HG03439 (cell line): ENCODE measurements at regions not wholly inside any gene's neighbourhood (a gene's known extent, or its start where the extent isn't known, plus 50 kb on each side); places are given as distances from the start of the nearest gene placed in this dataset.
"Not testable (repeated sequence)": the region's sequence is repeated elsewhere in the genome, so short reads cannot be mapped to it uniquely, and the experiment has no call there.

Experiments
- ATAC-seq: cut with Tn5 transposase; IDR thresholded peaks from one replicate; pipeline ENCODE4 v1.9.1; 2021; ENCODE audit warnings: mild to moderate bottlenecking, moderate library complexity; ENCODE audit not compliant: unreplicated experiment

DNA sequence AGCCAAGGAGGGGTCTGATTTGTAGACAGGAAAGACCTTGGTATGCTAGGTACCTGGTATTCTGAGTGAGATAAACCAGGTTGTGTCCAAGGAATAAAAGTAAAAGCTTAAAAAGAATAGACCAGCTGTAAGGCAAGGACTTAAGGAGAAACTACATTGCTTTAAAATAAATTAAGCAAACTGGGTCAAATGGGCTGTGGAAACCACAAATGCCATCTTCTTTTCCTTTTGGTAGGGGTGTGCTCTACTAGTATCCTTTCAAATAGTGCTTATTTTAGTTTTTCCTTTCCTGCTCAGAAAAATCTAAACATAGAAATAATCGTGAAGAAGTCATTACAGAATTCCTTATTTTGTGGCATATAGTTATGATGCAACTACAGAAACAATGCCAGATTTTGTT lies 138.6 kb upstream of the KLF12 start:
- ATAC-seq = no peak

DNA sequence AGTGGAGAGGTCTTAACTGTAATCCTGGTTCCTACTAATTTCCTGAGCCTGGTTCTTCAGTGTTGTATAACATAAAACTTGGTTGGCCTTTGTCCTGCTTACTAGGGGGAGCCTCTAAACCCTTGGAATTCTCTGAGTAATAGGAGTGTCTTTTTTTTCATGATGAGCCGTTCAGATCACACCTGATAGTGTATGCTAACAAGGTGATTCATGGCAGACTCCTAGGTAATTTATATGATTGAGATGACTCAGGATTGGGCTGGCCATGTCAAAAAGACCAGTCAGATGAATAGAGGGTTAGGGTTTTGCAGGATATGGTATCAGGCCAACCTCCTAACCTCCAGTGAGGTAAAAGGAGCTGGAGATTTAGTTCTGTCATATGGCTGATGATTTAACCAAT lies 135.8 kb upstream of the KLF12 start:
- ATAC-seq = no peak

DNA sequence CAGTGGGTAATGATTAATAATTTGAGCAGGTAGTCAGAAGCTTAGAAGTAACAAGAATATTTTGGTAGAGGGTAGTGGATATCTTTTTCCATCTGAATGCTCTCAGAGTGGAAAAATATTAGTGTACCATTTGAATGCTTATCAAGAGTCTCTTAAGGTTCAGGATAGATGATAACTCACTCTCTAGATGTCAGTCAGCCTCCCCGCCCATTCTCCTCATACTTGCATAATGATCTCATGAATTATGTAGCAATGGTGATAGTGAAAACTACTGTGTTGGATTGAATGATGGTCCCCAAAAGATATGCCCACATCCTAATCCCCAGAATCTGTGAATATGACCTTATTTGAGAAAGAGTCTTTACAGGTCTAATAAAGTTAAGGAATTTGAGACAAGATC lies 132.7 kb upstream of the KLF12 start:
- ATAC-seq = no peak

DNA sequence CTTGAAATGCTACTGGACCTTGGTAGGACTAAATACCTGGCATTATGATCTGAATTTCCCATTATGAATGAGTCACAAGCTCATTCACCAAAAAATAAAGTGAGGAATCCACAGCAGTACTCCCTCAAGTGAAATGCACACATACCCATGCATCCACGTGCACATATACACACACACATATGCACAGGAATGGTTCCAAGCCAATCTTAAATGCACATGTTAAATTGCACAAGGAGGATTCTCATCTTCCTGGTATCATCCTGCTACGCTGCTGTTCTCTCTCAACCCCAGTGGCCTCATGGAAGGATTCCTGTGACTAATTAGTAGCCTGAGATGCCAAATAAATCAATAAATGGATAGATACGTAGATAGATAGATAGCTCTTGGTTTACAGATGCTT lies 132.1 kb upstream of the KLF12 start:
- ATAC-seq = no peak

DNA sequence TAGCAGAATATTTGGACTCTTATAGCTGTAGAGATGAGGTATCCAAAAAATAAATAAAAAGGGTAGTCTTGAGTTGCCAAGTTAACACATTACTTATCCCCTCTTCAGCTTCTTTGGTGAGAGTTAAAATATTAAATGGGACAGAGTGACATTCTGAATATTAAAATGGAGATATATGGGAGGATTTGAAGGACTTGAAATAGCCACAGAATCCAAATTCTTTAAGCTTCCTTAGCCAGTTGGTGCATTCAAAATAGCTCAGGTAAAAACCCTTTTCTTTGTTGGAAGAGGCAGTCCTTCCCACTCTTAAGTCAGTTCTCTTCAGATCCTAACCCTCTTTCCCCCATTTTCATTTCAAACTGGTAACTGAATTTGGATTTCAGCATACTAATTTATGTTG lies 130.1 kb upstream of the KLF12 start:
- ATAC-seq = no peak

DNA sequence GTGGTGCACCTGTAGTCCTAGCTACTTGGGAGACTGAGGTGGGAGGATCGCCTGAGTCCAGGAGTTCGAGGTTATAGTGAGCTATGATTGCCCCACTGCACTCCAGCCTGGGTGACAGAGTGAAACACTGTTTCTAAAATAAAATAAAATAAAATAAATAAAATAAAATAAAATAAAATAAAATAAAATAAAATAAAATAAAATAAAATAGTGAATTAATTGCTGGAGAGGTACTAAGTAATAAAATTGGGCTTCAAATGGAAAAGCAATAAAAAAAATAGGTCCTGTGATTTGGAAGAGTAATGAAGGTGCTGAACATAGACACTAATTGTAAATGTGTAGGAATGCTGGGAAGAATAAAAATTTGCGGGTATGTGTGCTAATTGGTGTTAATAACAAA lies 126.2 kb upstream of the KLF12 start:
- ATAC-seq = not testable (repeated sequence)

DNA sequence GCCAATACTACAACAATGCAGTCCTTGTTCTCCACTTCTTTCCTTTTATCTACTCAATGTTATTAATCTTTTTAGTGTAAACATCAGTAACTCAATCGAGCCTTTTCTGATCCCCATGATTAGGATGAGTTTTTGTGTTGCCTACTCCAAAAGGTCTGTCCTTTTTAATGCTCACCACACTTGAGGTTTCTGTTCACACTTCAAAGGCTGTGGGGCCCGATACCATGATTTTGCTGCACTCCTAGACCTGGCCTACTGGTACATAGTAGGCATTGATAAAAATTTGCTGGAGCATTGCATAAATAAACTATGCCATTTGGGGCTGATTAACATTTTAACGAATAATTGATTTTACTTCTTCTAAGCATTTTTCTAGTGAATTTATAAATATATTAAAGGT lies 125.4 kb upstream of the KLF12 start:
- no peak for ATAC-seq

DNA sequence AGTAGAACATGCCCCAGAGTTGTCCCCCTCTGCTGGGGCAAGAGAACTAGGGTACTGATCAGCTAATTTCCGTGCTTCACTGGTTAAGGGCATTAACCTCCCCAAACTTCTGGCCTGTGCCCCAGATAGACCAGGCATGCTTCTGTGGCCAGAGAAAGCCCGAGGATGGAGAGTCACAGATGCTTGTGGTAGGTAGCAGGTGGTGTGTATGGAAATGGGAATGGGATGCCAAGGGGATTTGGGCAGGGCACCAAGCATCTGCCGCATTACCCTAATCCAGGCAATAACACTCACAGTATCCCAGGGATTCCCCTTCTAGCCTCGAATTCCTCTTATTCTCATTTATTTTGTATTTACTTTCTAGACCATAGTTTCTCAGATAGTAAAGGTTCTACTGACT lies 124.8 kb upstream of the KLF12 start:
- ATAC-seq = no peak

DNA sequence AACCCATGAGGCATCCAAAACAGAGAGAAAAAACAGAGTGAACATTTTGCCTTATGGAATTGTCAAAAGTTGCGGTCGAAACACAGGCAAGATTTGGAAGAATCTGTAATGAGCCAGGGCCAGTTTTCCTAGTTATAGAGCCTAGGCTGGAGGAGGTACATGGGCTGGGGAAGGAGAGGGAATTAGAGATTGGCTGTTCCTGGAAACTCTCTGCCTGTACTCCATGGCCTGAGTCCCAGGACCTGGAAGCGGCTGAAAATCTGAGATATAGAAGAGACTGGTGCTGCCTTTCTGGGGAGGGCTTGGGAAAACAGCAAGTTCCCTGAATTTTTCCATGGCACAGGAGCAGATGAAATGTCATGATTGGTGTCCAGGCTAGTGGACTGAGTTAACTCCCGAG lies 122.8 kb upstream of the KLF12 start:
- no peak for ATAC-seq

DNA sequence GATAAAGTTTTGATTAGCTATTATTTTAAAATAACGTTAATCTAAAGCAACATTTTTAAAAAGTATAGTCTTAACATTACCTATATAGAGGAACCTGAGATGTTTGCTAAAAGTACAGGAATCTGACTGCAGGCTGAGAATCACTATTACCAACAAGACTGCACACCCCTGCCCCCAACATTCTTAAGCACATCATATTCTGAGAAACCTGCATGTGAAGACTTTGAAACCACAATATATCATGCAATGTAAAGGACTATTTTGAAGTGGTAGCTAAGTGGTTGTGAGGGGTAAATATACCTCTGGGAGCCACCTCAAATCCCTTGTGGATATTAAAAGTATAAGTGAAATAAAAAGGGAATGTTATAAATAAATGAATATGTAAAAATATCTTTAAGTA lies 119.0 kb upstream of the KLF12 start:
- ATAC-seq = no peak

DNA sequence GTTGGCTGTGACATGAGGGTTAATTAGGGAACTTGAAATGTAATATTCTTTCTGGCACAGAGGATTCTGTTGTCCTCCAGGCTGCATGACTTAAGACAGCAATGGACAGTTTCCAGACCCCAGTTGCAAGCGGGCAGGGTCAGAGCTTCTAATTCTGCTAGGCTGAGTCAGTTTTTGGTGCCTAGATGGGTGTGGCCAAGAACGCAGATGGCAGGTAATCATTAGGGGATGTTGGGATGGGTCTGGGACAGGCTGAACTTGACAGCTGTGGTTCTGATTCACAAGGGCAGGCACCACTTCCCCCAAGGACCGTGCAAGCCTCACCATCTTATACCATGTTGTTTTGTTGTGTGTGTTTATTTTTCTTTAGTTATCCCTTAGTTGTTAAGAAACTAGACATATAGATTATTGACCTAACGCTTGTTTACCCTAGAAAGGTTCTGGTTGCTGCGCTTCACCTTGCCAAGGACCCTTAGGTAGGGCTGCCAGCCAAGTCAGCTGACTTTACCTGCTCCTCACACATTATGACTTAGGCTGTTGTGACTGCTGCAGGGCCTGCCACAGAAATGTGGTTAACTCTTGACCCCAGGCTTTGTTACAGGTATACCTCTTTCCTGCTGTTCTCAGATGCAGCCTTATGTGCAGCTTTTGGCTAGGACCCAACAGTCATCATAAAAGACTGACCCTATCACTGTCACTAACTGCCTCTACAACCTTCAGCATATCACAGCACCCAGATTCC lies 117.7 kb upstream of the KLF12 start:
- no peak for ATAC-seq

DNA sequence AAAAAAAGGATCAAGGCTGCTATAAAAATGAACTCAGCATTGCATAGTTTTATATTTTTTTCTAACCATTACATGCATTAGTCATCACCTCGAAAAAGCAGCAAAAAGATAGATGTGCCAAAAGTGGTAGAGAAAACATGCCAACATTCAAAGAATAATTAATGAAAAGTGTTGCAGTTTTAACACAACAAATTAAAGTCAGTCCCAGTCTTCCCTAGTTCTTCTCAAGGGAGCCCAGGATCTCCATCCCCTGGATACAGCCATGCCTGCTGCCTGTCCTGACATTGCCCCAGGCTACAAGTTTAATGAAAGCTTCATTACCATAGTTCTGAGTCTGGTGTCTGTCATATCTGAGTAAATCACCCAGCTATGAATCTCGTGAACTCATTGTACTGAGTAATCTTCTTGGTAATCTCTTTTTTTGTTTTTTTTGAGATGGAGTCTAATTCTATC lies 116.6 kb upstream of the KLF12 start:
- ATAC-seq = no peak

DNA sequence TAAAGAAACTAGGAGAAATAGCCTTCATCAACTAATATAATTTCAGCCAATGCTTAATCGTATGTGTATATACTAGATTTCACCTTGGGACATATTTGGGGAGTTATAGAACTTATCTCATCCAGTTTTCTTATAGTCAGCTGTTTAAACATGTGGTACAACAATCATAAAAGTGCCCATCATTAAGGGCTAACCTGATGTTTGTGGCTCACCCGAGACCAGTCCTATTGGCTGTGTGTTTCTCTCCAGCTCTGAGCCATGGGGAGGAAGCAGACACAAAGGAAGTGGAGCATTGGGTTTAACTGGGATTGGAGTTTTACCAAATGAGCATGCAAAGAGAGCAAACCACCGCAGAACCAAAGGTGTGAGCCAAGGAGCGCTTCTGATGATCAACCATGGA lies 114.3 kb upstream of the KLF12 start:
- no peak for ATAC-seq

DNA sequence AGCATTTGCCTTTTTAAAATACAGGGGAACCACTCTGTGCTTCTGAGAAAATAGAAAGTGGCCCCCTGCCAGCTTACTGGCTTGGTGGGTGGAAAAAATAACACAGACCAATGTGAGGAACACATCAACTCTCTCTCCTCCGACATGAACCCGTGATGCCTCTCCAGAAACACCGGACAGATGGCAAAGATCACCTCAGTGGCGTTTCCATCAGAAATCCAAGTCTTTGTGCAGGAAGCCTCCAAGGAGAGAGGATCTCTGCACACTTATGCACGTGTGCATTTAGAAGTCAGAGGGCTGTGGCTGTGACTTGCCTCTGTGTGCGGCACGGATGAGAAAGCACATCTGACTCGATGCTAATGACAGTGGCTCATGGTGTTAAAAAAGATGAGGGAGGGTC lies 112.3 kb upstream of the KLF12 start:
- ATAC-seq = no peak

DNA sequence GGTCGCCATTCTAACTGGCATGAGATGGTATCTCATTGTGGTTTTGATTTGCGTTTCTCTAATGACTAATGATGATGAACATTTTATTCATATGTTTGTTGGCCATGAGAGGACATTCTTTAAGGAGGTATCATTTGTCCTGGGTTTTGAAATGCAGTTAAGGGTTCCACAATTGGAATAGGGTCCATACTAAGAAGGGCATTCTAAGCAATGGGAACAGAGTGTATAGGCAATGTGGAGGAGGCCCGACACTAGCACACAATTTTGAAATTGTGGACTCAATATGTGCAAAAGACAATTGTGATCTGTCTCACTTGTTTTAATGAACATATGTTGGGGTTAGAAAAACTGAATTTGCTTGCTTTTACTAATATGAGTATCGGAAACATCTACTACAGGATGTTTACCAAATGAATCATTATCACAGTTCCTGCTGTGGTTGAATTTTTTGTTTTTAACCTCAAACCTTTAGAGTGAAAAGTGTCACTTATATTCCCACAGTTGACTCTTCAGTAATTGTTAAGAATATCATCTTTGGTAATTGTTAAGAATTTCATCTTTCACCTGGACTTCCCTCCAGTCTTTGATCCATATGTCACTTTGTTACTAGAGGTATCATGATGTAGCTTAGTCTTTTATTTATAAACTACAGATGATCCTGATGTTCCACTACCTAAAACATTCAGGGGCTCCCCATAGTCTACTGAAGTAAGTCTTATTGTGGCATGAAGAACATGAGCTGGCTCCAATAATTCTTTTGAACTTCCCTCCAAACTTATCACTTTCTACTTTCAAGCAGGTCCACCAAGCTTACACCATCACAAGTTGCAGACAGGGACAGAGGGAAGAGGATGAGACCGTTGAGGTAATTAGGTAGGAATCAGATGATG lies 109.7 kb upstream of the KLF12 start:
- ATAC-seq = no peak

DNA sequence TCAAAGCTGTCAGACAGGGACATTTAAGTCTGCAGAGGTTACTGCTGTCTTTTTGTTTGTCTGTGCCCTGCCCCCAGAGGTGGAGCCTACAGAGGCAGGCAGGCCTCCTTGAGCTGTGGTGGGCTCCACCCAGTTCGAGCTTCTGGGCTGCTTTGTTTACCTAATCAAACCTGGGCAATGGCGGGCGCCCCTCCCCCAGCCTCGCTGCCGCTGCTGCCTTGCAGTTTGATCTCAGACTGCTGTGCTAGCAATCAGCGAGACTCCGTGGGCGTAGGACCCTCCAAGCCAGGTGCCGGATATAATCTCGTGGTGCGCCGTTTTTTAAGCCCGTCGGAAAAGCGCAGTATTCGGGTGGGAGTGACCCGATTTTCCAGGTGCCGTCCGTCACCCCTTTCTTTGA lies 107.1 kb upstream of the KLF12 start:
- not testable (repeated sequence) for ATAC-seq

DNA sequence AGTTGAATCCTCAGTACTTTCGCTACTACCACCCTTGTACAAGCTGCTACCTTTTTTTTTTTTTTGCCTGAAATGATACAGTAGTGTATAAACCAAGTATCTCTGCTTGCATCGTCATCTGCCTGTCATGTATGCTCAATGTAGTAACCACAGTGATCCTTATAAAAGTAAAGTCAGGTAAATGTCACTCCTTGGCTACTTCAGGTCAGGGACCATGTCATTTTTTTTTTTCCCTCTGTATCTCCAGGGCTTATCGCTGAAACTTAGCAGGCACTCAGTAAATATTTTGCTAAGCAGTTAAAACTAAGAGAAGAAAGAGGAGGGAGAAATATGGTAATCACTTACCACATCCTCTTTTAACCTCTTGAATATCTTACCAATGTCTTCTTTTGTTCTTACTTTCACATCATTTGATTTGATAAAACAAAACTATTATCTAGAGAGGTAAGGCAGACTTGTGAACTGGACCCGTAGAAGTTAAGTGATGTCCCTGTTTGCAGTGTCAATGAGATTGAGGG lies 96.8 kb upstream of the KLF12 start:
- ATAC-seq = no peak

DNA sequence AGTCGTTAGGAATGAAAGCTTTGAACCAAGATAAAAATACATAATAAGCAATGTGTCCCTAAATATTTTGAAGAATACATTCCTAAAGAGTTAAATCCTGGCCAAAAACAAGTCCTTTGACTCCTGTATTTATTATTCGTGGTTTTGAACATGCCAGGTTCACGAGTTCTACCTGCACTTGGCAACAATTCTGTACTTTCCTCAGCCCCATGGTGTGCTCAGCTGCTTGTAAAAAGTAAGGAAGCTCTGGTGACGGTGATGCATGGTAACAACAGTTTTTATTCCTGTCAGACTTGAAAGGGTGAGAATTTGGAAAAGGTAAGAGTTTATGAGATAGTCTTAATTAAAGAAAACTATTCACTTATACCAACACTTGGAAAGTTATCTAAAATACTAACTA lies 95.0 kb upstream of the KLF12 start:
- no peak for ATAC-seq

DNA sequence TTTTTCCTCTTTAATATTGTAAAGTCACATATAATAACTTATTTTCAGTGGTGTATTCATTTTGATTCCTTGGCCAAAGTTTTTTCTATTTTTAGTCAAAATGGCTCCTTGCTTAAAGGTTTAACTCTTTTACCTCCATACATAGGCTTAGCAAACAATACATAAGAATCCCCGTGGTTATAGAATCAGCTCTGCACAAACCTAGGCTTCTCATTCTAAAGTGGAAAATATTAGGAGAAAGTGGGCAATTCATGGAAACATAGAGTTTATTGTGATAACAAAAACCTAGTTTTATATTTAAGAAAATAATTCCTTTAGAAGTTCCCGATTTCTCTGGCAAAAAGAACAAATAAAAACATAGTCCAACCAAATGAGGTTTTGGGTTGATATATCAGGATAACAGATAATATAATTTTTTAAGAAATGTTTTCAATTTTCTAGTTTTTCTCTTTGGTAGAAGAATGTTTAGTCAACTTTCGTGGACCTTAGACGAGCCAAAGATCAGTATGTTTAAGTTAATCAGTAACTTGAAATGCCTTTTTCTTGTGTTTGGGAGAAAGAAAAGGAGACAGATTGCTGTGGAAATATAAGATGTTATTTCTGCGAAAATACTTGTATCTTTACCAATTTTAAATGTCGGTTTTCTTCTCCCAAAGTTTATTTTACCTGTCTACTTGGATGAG lies 93.4 kb upstream of the KLF12 start:
- ATAC-seq = no peak

DNA sequence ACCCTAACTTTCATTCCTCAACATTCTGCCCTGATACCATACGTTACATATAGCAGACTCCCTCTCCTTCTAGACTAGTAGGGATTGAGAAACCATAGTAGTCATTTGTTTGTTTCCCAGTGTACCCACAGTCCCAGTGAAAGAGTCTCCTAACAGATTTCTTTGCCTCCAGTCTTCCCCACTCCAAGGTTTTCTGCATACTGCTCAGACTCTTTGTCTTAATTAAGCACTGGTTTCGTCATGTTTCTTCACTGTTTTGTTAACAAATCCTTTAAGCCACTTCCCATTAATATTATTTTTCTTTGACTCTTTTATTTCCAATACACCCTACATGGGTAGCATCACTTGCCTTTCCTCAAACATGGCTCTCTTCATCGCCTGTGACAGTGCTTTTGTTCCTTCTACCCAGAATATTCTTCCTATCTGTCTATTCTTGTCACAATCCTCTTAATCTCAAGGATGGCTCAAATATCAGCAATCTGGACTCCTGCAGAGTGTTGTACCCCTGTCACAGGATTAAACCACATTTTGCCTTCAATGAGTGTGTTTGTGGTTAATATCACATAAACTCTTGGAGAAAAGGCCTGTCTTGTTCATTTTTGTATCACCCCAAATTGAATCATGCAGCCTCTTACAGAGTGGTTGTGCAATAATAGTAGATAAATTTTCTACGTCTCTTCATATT lies 92.7 kb upstream of the KLF12 start:
- ATAC-seq = no peak

DNA sequence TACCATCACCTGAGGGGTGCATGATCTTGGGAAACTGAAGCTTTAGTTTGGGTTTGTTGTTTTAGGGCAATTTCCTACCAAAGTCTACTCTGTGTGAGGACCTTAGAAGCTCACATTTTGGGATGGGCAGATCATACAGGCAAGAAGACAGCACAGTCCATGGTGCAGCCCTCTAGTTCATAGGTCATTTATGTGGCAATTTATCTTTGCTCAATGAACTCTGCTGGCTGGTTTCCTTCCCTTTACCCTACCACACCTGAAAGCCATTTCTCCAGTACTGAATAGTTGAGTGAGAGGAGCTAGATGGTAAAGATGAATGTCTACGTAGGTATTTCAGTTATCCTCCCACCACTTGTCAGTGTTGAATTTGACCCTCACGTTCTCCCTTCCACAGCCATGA lies 87.5 kb upstream of the KLF12 start:
- ATAC-seq = no peak
